ENCODE measurements at regions not wholly inside any gene's neighbourhood (a gene's known extent, or its start where the extent isn't known, plus 50 kb on each side); places are given as distances from the start of the nearest gene placed in this dataset.

GRCh38 chr5:2130361-2130760, 247.6 kb upstream of the IRX4 start:
- CTCF ChIA-PET, result no interaction called here
- BruUV-seq (replicated peaks), result no TSS peak
- Histone ChIP-seq H3K9me3 (replicated peaks; ENCODE audit: control insufficient read depth, insufficient read depth, low read length) (no peaks in the 10 kb centered on the region), H3K4me3 (replicated peaks in 1 of 3; ENCODE audit: insufficient read depth in 1 of 3, low read depth in 1 of 3, low read length in 3 of 3) (no peak overlapping the region), H4K20me1 (replicated peaks; ENCODE audit: control insufficient read depth, extremely low read depth, insufficient read depth, low read length) (no peaks in the 10 kb centered on the region), H3K79me2 (ENCODE audit: control insufficient read depth, insufficient read depth, low read length) (no peaks in the 10 kb centered on the region), H3K4me2 (ENCODE audit: insufficient read depth, low read length) (no peak overlapping the region), H3K36me3 (ENCODE audit: control insufficient read depth in 2 of 2, extremely low read depth in 1 of 2, insufficient read depth in 2 of 2, low read length in 2 of 2) (no peaks in the 10 kb centered on the region), H2AFZ (ENCODE audit: low read depth, low read length) (no peak overlapping the region), H3K9me1 (replicated peaks; ENCODE audit: control insufficient read depth, extremely low read depth, insufficient read depth, low read length) (no peaks in the 10 kb centered on the region), H3K4me1 (ENCODE audit: control insufficient read depth, extremely low read depth, insufficient read depth, low read length) (no peaks in the 10 kb centered on the region), H3K9ac (replicated peaks; ENCODE audit: extremely low read depth, insufficient read depth, low read length) (no peak overlapping the region), H3K27me3 (ENCODE audit: control insufficient read depth in 2 of 2, insufficient read depth in 2 of 2, low read length in 2 of 2) (no peaks in the 10 kb centered on the region), H3K27ac (ENCODE audit: insufficient read depth, low read depth, low read length) (no peak overlapping the region)
- TF ChIP-seq EZH2 (IDR thresholded peaks at IDR 0.05; ENCODE audit: borderline replicate concordance, low read depth, low read length, severe bottlenecking) (no peak), POLR2AphosphoS5 (IDR thresholded peaks at IDR 0.05; ENCODE audit: insufficient read depth, low read depth, low read length) (no peak), CTCF (IDR thresholded peaks at IDR 0.05; ENCODE audit: extremely low read depth in 1 of 2, insufficient read depth in 1 of 2, low read depth in 1 of 2, low read length in 2 of 2) (no peak), MYC (IDR thresholded peaks at IDR 0.05; ENCODE audit: low read depth, low read length) (no peak), MAX (IDR thresholded peaks at IDR 0.05; ENCODE audit: insufficient read depth, insufficient read length) (no peak)
- intact Hi-C loops (cut with micrococcal nuclease) (no loop called here), dilution Hi-C loops (cut with MboI; ENCODE audit: extremely low pct_ligation_motif_present, low sequenced_read_pairs) (no loop called here)
- DNase-seq (ENCODE audit: low read depth, low spot score), result no peak
- POLR2A ChIA-PET, result no interaction called here
- FAIRE-seq, result no peak

GRCh38 chr5:2129568-2130272, 247.0 kb upstream of the IRX4 start:
- Histone ChIP-seq H3K4me3 (replicated peaks in 1 of 3; ENCODE audit: insufficient read depth in 1 of 3, low read depth in 1 of 3, low read length in 3 of 3) (no peak overlapping the region), H2AFZ (ENCODE audit: low read depth, low read length) (no peak overlapping the region), H3K9me1 (replicated peaks; ENCODE audit: control insufficient read depth, extremely low read depth, insufficient read depth, low read length) (no peaks in the 10 kb centered on the region), H4K20me1 (replicated peaks; ENCODE audit: control insufficient read depth, extremely low read depth, insufficient read depth, low read length) (no peaks in the 10 kb centered on the region), H3K9ac (replicated peaks; ENCODE audit: extremely low read depth, insufficient read depth, low read length) (no peak overlapping the region), H3K9me3 (replicated peaks; ENCODE audit: control insufficient read depth, insufficient read depth, low read length) (no peaks in the 10 kb centered on the region), H3K79me2 (ENCODE audit: control insufficient read depth, insufficient read depth, low read length) (no peaks in the 10 kb centered on the region), H3K27ac (ENCODE audit: insufficient read depth, low read depth, low read length) (no peak overlapping the region), H3K36me3 (ENCODE audit: control insufficient read depth in 2 of 2, extremely low read depth in 1 of 2, insufficient read depth in 2 of 2, low read length in 2 of 2) (no peaks in the 10 kb centered on the region), H3K4me1 (ENCODE audit: control insufficient read depth, extremely low read depth, insufficient read depth, low read length) (no peaks in the 10 kb centered on the region), H3K27me3 (ENCODE audit: control insufficient read depth in 2 of 2, insufficient read depth in 2 of 2, low read length in 2 of 2) (no peaks in the 10 kb centered on the region), H3K4me2 (ENCODE audit: insufficient read depth, low read length) (no peak overlapping the region)
- ChIA-PET CTCF (no interaction called here), POLR2A (no interaction called here)
- DNase-seq (ENCODE audit: low read depth, low spot score) (no peak), FAIRE-seq (no peak)
- intact Hi-C loops (cut with micrococcal nuclease), result no loop called here
- TF ChIP-seq GATA2 (IDR thresholded peaks at IDR 0.05; ENCODE audit: insufficient read depth, insufficient read length, low read depth, low read length) (no peak), MYC (IDR thresholded peaks at IDR 0.05; ENCODE audit: low read depth, low read length) (no peak), FOS (IDR thresholded peaks at IDR 0.05; ENCODE audit: borderline replicate concordance, insufficient read depth, low read length) (no peak), CTCF (IDR thresholded peaks at IDR 0.05; ENCODE audit: extremely low read depth in 1 of 2, insufficient read depth in 1 of 2, low read depth in 1 of 2, low read length in 2 of 2) (no peak), EZH2 (IDR thresholded peaks at IDR 0.05; ENCODE audit: borderline replicate concordance, low read depth, low read length, severe bottlenecking) (no peak), MAX (IDR thresholded peaks at IDR 0.05; ENCODE audit: insufficient read depth, insufficient read length) (no peak), POLR2AphosphoS5 (IDR thresholded peaks at IDR 0.05; ENCODE audit: insufficient read depth, low read depth, low read length) (no peak), JUN (IDR thresholded peaks at IDR 0.05; ENCODE audit: borderline replicate concordance, insufficient read depth, insufficient read length, low read depth) (no peak), POLR2A (IDR thresholded peaks at IDR 0.05; ENCODE audit: low read depth, low read length) (no peak)
- dilution Hi-C loops (cut with MboI; ENCODE audit: extremely low pct_ligation_motif_present, low sequenced_read_pairs), result no loop called here
- BruUV-seq (replicated peaks), result no TSS peak

Measured in endothelial cell of umbilical vein (primary cell).